ENCODE measurements at regions not wholly inside any gene's neighbourhood (a gene's known extent, or its start where the extent isn't known, plus 50 kb on each side); places are given as distances from the start of the nearest gene placed in this dataset.
"Not testable (repeated sequence)": the region's sequence is repeated elsewhere in the genome, so short reads cannot be mapped to it uniquely, and the experiment has no call there.

GRCh38 chr4:171524903-171525302 lies 288.3 kb upstream of the GALNTL6 start:
- TF ChIP-seq, protein P1, sequence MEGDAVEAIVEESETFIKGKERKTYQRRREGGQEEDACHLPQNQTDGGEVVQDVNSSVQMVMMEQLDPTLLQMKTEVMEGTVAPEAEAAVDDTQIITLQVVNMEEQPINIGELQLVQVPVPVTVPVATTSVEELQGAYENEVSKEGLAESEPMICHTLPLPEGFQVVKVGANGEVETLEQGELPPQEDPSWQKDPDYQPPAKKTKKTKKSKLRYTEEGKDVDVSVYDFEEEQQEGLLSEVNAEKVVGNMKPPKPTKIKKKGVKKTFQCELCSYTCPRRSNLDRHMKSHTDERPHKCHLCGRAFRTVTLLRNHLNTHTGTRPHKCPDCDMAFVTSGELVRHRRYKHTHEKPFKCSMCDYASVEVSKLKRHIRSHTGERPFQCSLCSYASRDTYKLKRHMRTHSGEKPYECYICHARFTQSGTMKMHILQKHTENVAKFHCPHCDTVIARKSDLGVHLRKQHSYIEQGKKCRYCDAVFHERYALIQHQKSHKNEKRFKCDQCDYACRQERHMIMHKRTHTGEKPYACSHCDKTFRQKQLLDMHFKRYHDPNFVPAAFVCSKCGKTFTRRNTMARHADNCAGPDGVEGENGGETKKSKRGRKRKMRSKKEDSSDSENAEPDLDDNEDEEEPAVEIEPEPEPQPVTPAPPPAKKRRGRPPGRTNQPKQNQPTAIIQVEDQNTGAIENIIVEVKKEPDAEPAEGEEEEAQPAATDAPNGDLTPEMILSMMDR (IDR thresholded peaks at IDR 0.05; ENCODE audit: low read depth, low read length, missing control alignments) = no peak
- no peak overlapping the region for H3K4me3 ChIP-seq (ENCODE audit: low read depth, low read length)
- DNase-seq (ENCODE audit: low read depth) = no peak

- no peak overlapping the region for H3K4me3 ChIP-seq (ENCODE audit: low read depth, low read length)
- TF ChIP-seq, protein P1 (IDR thresholded peaks at IDR 0.05; ENCODE audit: low read depth, low read length, missing control alignments) = no peak
- no peak for DNase-seq (ENCODE audit: low read depth)
Measured at GRCh38 chr4:171521726-171522125, 291.5 kb upstream of the GALNTL6 start.

- H3K4me3 ChIP-seq (ENCODE audit: low read depth, low read length) = no peak overlapping the region
- TF ChIP-seq, protein P1 (IDR thresholded peaks at IDR 0.05; ENCODE audit: low read depth, low read length, missing control alignments) = no peak
- DNase-seq (ENCODE audit: low read depth) = no peak
Measured at GRCh38 chr4:171519457-171519856, 293.7 kb upstream of the GALNTL6 start.

GRCh38 chr4:171517883-171518282 lies 295.3 kb upstream of the GALNTL6 start:
- TF ChIP-seq, protein P1 (IDR thresholded peaks at IDR 0.05; ENCODE audit: low read depth, low read length, missing control alignments) = no peak

GRCh38 chr4:171516694-171517093 lies 296.5 kb upstream of the GALNTL6 start:
- no peak overlapping the region for H3K4me3 ChIP-seq (ENCODE audit: low read depth, low read length)
- TF ChIP-seq, protein P1 (IDR thresholded peaks at IDR 0.05; ENCODE audit: low read depth, low read length, missing control alignments) = no peak
- no peak for DNase-seq (ENCODE audit: low read depth)

More at GRCh38 chr4:171517883-171518282, 295.3 kb upstream of the GALNTL6 start:
- DNase-seq (ENCODE audit: low read depth) = no peak
- H3K4me3 ChIP-seq (ENCODE audit: low read depth, low read length) = no peak overlapping the region

- no peak for DNase-seq (ENCODE audit: low read depth)
- TF ChIP-seq, protein P1 (IDR thresholded peaks at IDR 0.05; ENCODE audit: low read depth, low read length, missing control alignments) = no peak
- H3K4me3 ChIP-seq (ENCODE audit: low read depth, low read length) = no peak overlapping the region
Measured at GRCh38 chr4:171484681-171485080, 328.5 kb upstream of the GALNTL6 start.

DNA sequence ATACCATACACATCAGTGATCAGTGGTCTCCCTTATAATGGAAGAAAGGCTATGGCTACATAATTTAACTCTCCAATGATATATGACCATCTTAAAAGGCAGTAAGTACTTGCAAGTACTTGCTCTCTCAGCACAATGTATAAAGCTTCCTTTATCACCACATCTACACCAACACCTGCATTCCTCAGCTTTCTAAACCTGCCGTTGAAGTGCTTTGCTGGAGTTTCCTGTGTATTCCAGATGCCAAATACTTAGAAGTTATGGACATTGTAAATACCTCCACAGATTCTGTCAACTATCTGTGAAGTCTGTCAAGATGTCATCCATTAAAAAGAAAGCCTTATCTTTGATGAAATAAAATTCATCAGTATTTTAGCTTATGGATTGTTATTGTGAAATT lies 335.0 kb upstream of the GALNTL6 start:
- TF ChIP-seq, protein P1 (IDR thresholded peaks at IDR 0.05; ENCODE audit: low read depth, low read length, missing control alignments) = no peak
- no peak overlapping the region for H3K4me3 ChIP-seq (ENCODE audit: low read depth, low read length)
- DNase-seq (ENCODE audit: low read depth) = no peak

DNA sequence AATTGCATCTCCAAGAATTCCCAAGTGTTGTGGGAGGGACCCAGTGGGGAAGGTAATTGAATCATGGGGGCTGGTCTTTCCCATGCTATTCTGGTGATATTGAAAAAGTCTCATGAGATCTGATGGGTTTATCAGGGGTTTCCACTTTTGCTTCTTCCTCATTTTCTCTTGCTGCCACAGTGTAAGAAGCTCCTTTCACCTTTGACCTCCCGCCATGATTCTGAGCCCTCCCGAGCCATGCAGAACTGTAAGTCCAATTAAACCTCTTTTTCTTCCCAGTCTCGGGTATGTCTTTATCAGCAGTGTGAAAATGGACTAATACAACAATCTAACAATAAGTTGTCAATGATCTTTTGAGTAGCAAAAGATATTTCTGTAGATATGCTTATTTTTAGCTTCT lies 338.1 kb upstream of the GALNTL6 start:
- H3K4me3 ChIP-seq (ENCODE audit: low read depth, low read length); DNase-seq (ENCODE audit: low read depth): not testable (repeated sequence)
